NAMALWA (cell line): ENCODE measurements at regions not wholly inside any gene's neighbourhood (a gene's known extent, or its start where the extent isn't known, plus 50 kb on each side); places are given as distances from the start of the nearest gene placed in this dataset.

ENCODE experiments used
- DNase-seq: peaks from one replicate; pipeline ENCODE4 v3.0.0-alpha.2; 2015; ENCODE audit warnings: low spot score

GRCh38 chr10:62870866-62871265 lies 54.7 kb upstream of the EGR2 start:
- no peak for DNase-seq

- no peak for DNase-seq
Observed at GRCh38 chr10:62869958-62870357, 53.8 kb upstream of the EGR2 start.

- no peak for DNase-seq
Observed at GRCh38 chr10:62866941-62867340, 50.8 kb upstream of the EGR2 start.

- no peak for DNase-seq
Observed at GRCh38 chr10:62866451-62866850, 50.3 kb upstream of the EGR2 start.
